HL-60 (cell line): ENCODE measurements at regions not wholly inside any gene's neighbourhood (a gene's known extent, or its start where the extent isn't known, plus 50 kb on each side); places are given as distances from the start of the nearest gene placed in this dataset.

ENCODE experiments used
- CTCF ChIP-seq: IDR thresholded peaks from one replicate; pipeline ENCODE4 v1.5.1; 2011; ENCODE audit warnings: low read length, control low read depth, inconsistent platforms; ENCODE audit not compliant: insufficient read depth
- GABPA ChIP-seq: IDR thresholded peaks from 2 replicates; pipeline ENCODE4 v1.6.1; 2012; ENCODE audit warnings: low read depth

- TF ChIP-seq CTCF, result no peak
- TF ChIP-seq GABPA, result no peak
Measured at GRCh38 chr21:32209580-32209979, 69.3 kb downstream of the MIS18A start.
